Large intestine (tissue), 3 donors: ENCODE measurements at regions not wholly inside any gene's neighbourhood (a gene's known extent, or its start where the extent isn't known, plus 50 kb on each side); places are given as distances from the start of the nearest gene placed in this dataset.
"Not testable (repeated sequence)": the region's sequence is repeated elsewhere in the genome, so short reads cannot be mapped to it uniquely, and the experiment has no call there.

Experiments used
- DNase-seq, 2 donors: peaks; one replicate each; pipeline versions ENCODE4 v3.0.0 to v3.0.0-alpha.2; 2013
- H3K27ac ChIP-seq: one replicate; pipeline ENCODE4 v1.5.1; 2013; ENCODE audit warnings: low read length
- H3K27me3 ChIP-seq: 2 replicates; pipeline ENCODE4 v1.6.1; 2013; ENCODE audit warnings: low read length; ENCODE audit not compliant: control insufficient read depth, insufficient read depth
- H3K36me3 ChIP-seq: 2 replicates; pipeline ENCODE4 v1.6.1; 2013; ENCODE audit warnings: low read length; ENCODE audit not compliant: control insufficient read depth, insufficient read depth
- H3K4me1 ChIP-seq: one replicate; pipeline ENCODE4 v1.6.1; 2013; ENCODE audit warnings: low read length; ENCODE audit not compliant: control insufficient read depth, insufficient read depth
- H3K4me3 ChIP-seq: one replicate; pipeline ENCODE4 v1.5.1; 2013; ENCODE audit warnings: low read length
- H3K9me3 ChIP-seq: one replicate; pipeline ENCODE4 v1.6.1; 2013; ENCODE audit warnings: mild to moderate bottlenecking, low read depth, low read length, moderate library complexity; ENCODE audit not compliant: control insufficient read depth
- WGBS: methylation state at CpG from one replicate; pipeline ENCODE4 v1.1.5; 2013; ENCODE audit warnings: low lambda C conversion rate; ENCODE audit not compliant: insufficient coverage; 5-methylcytosine and 5-hydroxymethylcytosine counted together

- no peaks in the 10 kb centered on the region for H3K27me3 ChIP-seq
- no peaks in the 10 kb centered on the region for H3K36me3 ChIP-seq
- WGBS = 60% methylated on average over 1 of the region's 1 CpG
- no peaks in the 10 kb centered on the region for H3K9me3 ChIP-seq
- H3K4me3 ChIP-seq = no peak overlapping the region
- no peak overlapping the region for H3K27ac ChIP-seq
- no peaks in the 10 kb centered on the region for H3K4me1 ChIP-seq
- no peak for DNase-seq
Observed at GRCh38 chr7:68222311-68222710, 1225.7 kb downstream of the TYW1 start.

- H3K9me3 ChIP-seq = no peaks in the 10 kb centered on the region
- H3K27ac ChIP-seq = no peak overlapping the region
- no peaks in the 10 kb centered on the region for H3K27me3 ChIP-seq
- no peak overlapping the region for H3K4me3 ChIP-seq
- no peaks in the 10 kb centered on the region for H3K4me1 ChIP-seq
- DNase-seq = peak; percentile 17 to 20
- WGBS = 80% methylated on average over 1 of the region's 10 CpGs
- H3K36me3 ChIP-seq = no peaks in the 10 kb centered on the region
Observed at GRCh38 chr7:68224041-68224741, 1227.6 kb downstream of the TYW1 start.

GRCh38 chr7:68231011-68231410 is 1234.4 kb downstream of the TYW1 start:
- H3K27me3 ChIP-seq, H3K4me1 ChIP-seq, DNase-seq, H3K4me3 ChIP-seq, H3K27ac ChIP-seq, H3K36me3 ChIP-seq, H3K9me3 ChIP-seq: not testable (repeated sequence)
- no CpG with 5 or more reads among the region's 28 CpGs for WGBS

- WGBS = no CpG with 5 or more reads among the region's 1 CpG
- Histone ChIP-seq H3K36me3 (no peaks in the 10 kb centered on the region), H3K9me3 (no peaks in the 10 kb centered on the region), H3K27me3 (no peaks in the 10 kb centered on the region), H3K4me1 (no peaks in the 10 kb centered on the region), H3K27ac (no peak overlapping the region), H3K4me3 (no peak overlapping the region)
- no peak for DNase-seq
Observed at GRCh38 chr7:68235937-68236336, 1239.3 kb downstream of the TYW1 start.

DNA sequence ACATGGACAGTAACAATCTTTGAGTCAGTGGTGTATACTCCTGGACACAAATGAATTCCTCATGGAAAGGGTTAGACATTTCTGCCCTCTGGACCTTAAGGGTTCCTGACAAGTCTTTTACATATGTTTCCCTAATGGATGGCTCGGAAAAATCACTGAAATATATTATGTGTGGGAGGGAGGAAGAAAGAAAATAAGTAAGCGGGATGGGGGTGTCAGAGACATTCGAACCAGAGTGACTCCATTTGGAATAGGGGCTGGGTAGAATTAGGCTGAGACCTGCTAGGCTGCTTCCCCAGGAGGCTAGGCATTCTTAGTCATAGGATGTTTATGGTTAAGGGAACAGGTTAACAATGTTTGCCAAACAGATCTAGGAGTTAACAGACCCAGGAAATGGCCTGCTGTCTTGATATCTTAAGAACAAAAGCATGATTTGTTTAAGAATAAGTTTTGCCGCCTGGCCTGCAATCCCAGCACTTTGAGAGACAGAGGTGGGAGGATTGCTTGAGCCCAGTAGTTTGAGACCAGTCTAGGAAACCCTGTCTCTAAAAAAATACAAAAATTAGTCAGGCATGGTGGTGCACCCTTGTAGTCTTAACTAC is 1241.7 kb downstream of the TYW1 start:
- DNase-seq = no peak
- H3K27me3 ChIP-seq = no peaks in the 10 kb centered on the region
- H3K27ac ChIP-seq = no peak overlapping the region
- H3K4me1 ChIP-seq = no peaks in the 10 kb centered on the region
- no peak overlapping the region for H3K4me3 ChIP-seq
- no peaks in the 10 kb centered on the region for H3K9me3 ChIP-seq
- WGBS = 28% methylated on average over 3 of the region's 4 CpGs
- H3K36me3 ChIP-seq = no peaks in the 10 kb centered on the region

DNA sequence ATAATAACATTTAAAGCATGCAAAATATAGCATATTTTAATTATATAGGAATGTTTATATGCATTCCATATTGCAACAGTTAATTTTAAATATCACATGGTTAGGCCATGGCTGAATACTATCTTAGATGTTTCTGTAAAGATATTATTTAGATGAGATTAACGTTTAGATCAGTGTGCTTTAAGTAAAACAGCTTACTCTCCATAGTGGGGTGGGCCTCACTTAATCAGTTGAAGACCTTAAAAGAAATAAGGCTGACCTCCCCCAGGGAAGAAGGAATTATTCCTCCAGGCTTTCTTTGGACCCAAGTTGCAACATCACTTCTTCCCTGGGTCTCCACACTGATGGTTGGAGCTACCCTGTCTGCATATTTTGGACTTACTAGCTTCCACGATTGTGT is 1246.5 kb downstream of the TYW1 start:
- H3K4me1 ChIP-seq = no peaks in the 10 kb centered on the region
- no peaks in the 10 kb centered on the region for H3K9me3 ChIP-seq

GRCh38 chr7:68244389-68244788 is 1247.8 kb downstream of the TYW1 start:
- no peaks in the 10 kb centered on the region for H3K4me1 ChIP-seq
- WGBS = 88% methylated on average over 3 of the region's 7 CpGs
- no peaks in the 10 kb centered on the region for H3K36me3 ChIP-seq
- H3K4me3 ChIP-seq = no peak overlapping the region
- no peak overlapping the region for H3K27ac ChIP-seq
- no peaks in the 10 kb centered on the region for H3K9me3 ChIP-seq
- H3K27me3 ChIP-seq = no peaks in the 10 kb centered on the region
- DNase-seq = no peak

More for the DNA sequence above, 1246.5 kb downstream of the TYW1 start:
- Histone ChIP-seq H3K4me3 (no peak overlapping the region), H3K27me3 (no peaks in the 10 kb centered on the region), H3K36me3 (no peaks in the 10 kb centered on the region), H3K27ac (no peak overlapping the region)
- WGBS = 100% methylated on average over 1 of the region's 2 CpGs
- no peak for DNase-seq

DNA sequence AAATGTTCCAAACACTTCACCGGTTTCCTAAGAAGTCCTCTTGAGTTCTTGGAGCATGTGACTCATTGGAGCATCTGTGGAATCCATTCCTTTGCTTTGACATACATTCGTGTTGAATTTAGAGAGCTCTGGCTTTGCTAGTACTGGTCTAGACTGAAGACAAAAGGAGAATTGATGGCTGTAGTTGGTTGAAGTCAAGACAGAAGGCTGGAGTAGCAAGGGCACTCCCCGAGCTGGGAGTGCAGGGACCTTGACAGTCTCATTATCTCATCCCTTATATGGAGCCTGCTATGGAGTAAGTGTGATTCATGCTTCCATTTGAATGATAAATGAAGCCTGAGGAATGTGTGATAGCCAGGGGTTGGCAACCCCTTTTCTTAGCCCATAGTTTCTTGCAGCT is 1249.1 kb downstream of the TYW1 start:
- DNase-seq = no peak
- Histone ChIP-seq H3K4me1 (no peaks in the 10 kb centered on the region), H3K36me3 (no peaks in the 10 kb centered on the region), H3K27ac (no peak overlapping the region), H3K27me3 (no peaks in the 10 kb centered on the region), H3K9me3 (peaks cover 3% of the 10 kb centered on the region), H3K4me3 (no peak overlapping the region)
- WGBS = no CpG with 5 or more reads among the region's 3 CpGs

DNA sequence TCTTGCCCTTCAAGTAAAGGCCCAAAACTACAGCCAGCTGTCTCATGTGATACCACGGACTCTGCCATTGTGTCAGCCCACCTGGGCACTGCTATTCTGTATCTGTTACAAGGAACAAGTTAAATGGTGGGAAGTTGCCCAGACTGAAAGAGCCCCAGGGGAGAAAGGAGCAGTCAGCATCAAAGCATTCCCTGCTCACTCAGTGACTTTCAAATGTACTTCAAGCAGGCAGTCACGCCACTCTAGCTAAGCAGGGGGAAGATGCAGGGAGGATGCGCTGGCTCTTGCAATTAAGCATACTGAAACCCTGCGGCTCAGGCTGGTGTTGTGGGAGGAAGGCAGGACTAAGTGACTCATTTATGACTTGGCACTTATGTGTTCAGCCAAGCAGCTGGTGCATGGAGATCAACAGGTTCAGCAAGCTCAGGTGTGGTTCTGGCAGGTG is 1249.6 kb downstream of the TYW1 start:
- peak; percentile 9 to 45 for DNase-seq
- no peak overlapping the region for H3K4me3 ChIP-seq
- WGBS = no CpG with 5 or more reads among the region's 4 CpGs
- no peak overlapping the region for H3K27ac ChIP-seq
- H3K27me3 ChIP-seq = no peaks in the 10 kb centered on the region
- no peaks in the 10 kb centered on the region for H3K36me3 ChIP-seq
- no peaks in the 10 kb centered on the region for H3K4me1 ChIP-seq
- peaks cover 3% of the 10 kb centered on the region for H3K9me3 ChIP-seq

GRCh38 chr7:68247126-68247525 is 1250.5 kb downstream of the TYW1 start:
- Histone ChIP-seq H3K4me3 (no peak overlapping the region), H3K27me3 (no peaks in the 10 kb centered on the region), H3K9me3 (peaks cover 3% of the 10 kb centered on the region), H3K36me3 (no peaks in the 10 kb centered on the region), H3K4me1 (no peaks in the 10 kb centered on the region), H3K27ac (no peak overlapping the region)
- no peak for DNase-seq
- no CpG with 5 or more reads among the region's 7 CpGs for WGBS

DNA sequence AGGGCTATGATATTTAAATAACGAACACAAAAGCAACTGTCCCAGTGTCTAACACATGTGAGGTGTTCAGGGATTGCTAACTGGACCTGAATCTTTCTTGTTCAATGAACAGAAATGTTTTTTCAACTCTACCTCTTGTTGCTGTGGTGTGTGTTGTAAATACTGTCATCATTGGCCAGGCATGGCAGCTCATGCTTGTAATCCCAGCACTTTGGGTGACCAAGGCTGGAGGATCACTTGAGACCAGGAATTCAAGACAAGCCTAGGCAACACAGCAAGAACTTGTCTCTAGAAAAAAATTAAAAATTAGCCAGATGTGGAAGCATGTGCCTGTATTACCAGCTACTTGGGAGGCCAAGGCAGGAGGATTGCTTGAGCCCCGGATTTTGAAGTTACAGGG is 1250.9 kb downstream of the TYW1 start:
- H3K4me3 ChIP-seq = no peak overlapping the region
- WGBS = no CpG with 5 or more reads among the region's 2 CpGs
- peaks cover 3% of the 10 kb centered on the region for H3K9me3 ChIP-seq
- H3K36me3 ChIP-seq = no peaks in the 10 kb centered on the region
- H3K4me1 ChIP-seq = no peaks in the 10 kb centered on the region
- H3K27me3 ChIP-seq = no peaks in the 10 kb centered on the region
- no peak for DNase-seq
- H3K27ac ChIP-seq = no peak overlapping the region
